NB4 (cell line): ENCODE measurements at regions not wholly inside any gene's neighbourhood (a gene's known extent, or its start where the extent isn't known, plus 50 kb on each side); places are given as distances from the start of the nearest gene placed in this dataset.

Experiments
- DNase-seq: peaks from one replicate; pipeline ENCODE4 v3.0.0; 2010; ENCODE audit warnings: low read depth
- H3K4me3 ChIP-seq: one replicate; pipeline ENCODE4 v1.5.1; 2011; ENCODE audit warnings: mild to moderate bottlenecking, low read depth, low read length, moderate library complexity
- MYC ChIP-seq: IDR thresholded peaks from 2 replicates; pipeline ENCODE4 v1.6.1; 2011; ENCODE audit warnings: low read depth, low read length
- POLR2A ChIP-seq: IDR thresholded peaks from 2 replicates; pipeline ENCODE4 v1.6.1; 2011; ENCODE audit warnings: mild to moderate bottlenecking; ENCODE audit not compliant: insufficient read length; ENCODE audit errors: extremely low read depth
- TF ChIP-seq, protein P1 (sequence below): IDR thresholded peaks from one replicate; pipeline ENCODE4 v1.5.1; 2012; ENCODE audit warnings: low read depth, low read length
- TF ChIP-seq, protein P2 (sequence below): IDR thresholded peaks from 2 replicates; pipeline ENCODE4 v1.6.1; 2011; ENCODE audit warnings: low read depth, low read length

DNA sequence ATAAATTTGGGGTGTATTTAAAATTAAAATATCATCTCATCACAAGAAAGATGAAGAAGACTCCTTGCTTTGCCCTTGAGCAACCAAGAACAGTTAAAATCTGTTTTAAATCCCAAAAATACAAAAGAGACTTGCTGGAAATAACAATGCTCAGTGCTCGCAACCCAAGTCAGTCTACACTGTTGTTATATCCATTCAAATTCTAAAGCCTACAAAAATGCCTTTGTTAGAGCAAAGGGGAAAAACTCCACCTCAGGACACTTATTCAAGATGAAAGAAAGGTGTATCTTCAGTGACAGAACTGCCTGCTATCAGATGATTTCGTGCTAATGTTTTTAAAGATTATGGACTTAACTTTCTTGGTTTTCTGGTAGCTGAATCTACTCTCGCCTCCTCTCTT, 111.9 kb upstream of the TANK start:
- H3K4me3 ChIP-seq: no peak overlapping the region
- no peak for TF ChIP-seq POLR2A
- TF ChIP-seq MYC: no peak
- DNase-seq: no peak

DNA sequence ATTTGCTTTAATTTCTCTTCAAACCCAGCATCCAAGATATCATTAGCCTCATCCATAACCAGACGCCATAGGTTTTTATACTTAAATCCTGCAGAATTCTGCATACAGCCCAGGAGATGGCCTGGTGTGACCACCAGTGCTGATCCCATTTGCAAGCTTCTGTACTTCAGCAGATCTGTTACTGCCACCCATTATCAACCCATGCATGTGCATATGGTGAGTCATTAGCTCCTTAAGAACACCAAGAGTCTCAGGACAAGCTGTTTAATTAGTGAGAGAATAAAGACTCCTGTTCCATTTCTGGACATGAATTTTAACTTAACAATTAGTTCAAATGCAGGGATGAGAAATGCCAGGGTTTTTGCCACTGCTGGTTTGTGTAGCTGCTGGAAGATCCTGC, 110.7 kb upstream of the TANK start:
- no peak for DNase-seq
- no peak for TF ChIP-seq POLR2A
- TF ChIP-seq MYC: no peak
- TF ChIP-seq, protein P1, sequence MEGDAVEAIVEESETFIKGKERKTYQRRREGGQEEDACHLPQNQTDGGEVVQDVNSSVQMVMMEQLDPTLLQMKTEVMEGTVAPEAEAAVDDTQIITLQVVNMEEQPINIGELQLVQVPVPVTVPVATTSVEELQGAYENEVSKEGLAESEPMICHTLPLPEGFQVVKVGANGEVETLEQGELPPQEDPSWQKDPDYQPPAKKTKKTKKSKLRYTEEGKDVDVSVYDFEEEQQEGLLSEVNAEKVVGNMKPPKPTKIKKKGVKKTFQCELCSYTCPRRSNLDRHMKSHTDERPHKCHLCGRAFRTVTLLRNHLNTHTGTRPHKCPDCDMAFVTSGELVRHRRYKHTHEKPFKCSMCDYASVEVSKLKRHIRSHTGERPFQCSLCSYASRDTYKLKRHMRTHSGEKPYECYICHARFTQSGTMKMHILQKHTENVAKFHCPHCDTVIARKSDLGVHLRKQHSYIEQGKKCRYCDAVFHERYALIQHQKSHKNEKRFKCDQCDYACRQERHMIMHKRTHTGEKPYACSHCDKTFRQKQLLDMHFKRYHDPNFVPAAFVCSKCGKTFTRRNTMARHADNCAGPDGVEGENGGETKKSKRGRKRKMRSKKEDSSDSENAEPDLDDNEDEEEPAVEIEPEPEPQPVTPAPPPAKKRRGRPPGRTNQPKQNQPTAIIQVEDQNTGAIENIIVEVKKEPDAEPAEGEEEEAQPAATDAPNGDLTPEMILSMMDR: no peak
- TF ChIP-seq, protein P2, sequence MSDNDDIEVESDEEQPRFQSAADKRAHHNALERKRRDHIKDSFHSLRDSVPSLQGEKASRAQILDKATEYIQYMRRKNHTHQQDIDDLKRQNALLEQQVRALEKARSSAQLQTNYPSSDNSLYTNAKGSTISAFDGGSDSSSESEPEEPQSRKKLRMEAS: no peak
- H3K4me3 ChIP-seq: no peak overlapping the region

DNA sequence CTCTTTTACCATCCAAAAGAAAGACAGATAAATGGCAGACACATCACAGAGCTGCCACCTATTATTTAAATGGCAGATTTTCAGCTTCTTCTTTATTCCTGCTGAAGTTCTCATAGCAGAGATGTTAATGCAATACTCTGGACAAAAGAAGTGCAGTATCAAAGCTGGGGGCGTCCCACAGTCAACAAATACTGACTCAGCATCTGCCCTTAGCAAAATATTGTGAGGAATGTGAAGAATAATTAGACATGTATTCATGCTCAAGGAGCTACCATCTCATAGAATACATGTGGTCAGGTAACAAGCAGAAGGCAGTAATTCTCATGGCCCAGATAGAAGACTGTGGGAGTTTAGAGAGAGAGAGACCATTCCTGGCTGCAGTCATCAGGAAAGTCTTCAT, 108.0 kb upstream of the TANK start:
- TF ChIP-seq, protein P1: no peak
- TF ChIP-seq, protein P2: no peak
- no peak for TF ChIP-seq MYC
- no peak for TF ChIP-seq POLR2A
- DNase-seq: no peak
- no peak overlapping the region for H3K4me3 ChIP-seq

DNA sequence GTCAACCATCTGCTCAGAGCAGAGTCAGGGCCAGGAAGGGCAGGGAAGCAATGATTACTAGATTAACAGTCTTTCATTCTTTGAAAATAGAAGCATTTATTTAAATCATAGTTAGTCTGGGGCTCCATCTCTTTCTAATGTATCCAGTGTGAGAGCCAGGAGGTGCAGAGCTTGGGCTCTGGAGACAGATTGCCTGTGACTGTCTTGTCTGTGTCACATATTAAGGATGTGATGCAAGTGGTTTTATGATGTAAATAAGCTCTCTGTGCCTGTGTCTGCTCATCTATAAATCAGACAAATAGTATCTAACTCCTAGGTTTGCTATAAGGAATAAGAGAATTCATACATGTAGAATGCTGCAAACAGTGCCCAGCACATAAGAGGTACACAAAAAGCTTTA, 104.9 kb upstream of the TANK start:
- H3K4me3 ChIP-seq: no peak overlapping the region
- TF ChIP-seq, protein P2: no peak
- TF ChIP-seq, protein P1: no peak
- no peak for TF ChIP-seq MYC
- no peak for TF ChIP-seq POLR2A
- DNase-seq: no peak

DNA sequence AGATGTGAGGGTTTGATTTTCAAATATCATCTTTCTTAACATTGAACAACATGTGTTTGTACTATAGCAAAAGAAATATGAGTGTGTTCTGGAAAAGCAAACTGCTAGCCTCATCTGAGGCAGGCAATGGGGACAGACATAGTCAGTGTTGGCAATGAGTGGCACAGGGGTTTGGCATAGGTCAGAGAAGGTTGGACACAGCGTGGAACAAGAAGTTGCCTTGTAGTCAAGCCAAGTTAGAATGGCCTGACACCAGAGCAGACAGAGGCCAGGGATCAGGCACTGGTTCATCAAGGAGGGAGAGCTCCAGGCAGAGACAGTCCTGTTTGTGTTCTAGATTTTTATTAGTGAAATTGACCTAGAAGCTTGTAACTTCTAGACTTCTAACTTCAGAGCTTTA, 100.8 kb upstream of the TANK start:
- no peak for DNase-seq
- no peak overlapping the region for H3K4me3 ChIP-seq
- TF ChIP-seq POLR2A (no peak), MYC (no peak)
- TF ChIP-seq, protein P2: no peak

DNA sequence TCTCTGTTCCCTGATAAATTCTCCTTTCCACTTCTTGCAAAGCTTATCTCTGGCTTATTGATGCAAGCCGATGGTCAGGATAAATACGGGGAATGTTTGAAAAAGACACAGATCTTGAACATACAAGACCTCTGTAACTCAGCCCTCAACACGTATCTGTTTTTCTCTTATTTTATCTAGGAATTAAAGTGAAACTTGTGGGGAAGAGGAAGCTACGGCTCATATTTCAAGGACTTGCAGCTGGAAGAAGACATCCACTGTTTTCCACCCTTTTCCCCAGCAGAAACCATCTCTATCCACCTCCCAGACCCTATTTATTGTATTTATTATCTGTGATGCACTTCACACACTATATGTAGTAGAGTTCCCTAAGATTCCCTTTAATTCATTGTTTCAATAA, 98.4 kb upstream of the TANK start:
- no peak for DNase-seq
- TF ChIP-seq, protein P2: no peak

DNA sequence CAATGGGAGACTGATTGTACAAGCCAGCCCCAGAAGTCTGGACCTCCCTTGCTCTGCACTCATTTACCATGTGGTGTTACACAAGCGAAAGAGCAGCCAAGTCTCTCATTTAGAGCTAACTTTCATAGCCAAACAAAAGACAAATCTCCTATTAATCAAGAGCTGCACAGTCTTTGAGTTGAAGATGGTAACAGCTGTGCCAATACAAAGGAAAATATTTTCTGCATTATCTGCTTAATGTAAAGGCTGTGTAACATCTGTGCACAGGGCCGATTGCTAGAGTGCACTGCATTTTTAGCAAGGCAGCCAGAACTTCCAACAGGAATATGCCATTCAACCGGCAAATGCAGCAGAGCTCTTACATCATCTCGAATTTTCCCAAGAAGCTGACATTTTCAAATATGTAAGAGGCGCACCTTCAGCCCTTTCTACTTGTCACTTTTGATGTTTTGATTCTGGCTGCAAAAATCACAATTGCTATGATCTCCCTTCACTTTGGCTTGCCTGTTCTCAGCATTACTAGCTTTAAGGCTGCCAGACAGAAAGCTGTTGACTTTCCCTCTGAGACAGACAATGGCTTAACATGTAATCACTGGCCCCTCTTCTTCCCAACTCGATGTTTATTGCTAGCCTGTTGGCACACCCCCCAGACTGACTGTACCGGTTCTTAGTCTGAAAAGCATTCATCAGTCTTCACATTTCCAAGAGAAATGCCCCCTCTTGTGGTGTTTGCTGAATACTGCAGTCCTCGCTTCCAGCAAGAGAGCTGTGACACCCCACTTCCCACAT, 96.9 kb upstream of the TANK start:
- DNase-seq: peak; percentile 78
- no peak overlapping the region for H3K4me3 ChIP-seq
- no peak for TF ChIP-seq POLR2A
- TF ChIP-seq, protein P2: no peak
- TF ChIP-seq, protein P1: peak; percentile 96

More for the DNA sequence above, 98.4 kb upstream of the TANK start:
- no peak overlapping the region for H3K4me3 ChIP-seq
